AML-193 (cell line): ENCODE measurements at regions not wholly inside any gene's neighbourhood (a gene's known extent, or its start where the extent isn't known, plus 50 kb on each side); places are given as distances from the start of the nearest gene placed in this dataset.

Experiments used
- DNase-seq, 2 experiments: peaks; one replicate each; lab custom pipeline; 2025; lab: John Stamatoyannopoulos, UW

DNA sequence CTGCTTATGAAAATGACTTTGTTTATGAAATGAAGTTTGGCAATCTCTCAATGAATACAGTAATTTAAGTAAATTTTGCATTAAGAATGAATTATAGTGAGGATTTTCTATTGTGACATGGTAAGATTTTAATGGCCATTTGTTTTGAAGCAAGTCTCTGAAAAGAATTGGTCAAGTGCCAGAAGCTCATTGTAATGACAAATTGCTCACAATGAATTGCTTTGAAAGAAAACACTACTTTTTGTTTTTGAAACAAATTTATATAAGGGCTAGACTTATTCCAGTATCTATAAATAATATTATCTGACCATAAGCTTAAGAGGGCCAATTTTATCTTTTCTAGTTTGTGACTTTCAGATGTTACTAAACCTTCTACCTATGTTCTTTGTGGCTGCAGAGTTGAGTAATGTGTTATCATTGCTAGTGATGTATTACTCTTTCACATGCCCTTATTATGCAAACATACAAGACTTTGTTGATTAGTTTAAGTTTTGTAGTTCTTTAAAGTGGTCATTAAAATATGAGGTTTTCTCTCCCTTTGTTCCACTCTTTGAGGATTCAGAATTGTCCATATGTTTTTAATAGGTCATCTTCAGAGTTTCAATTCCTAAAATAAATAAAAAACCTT is 93.0 kb upstream of the ZNF608 start:
- DNase-seq: no peak

DNA sequence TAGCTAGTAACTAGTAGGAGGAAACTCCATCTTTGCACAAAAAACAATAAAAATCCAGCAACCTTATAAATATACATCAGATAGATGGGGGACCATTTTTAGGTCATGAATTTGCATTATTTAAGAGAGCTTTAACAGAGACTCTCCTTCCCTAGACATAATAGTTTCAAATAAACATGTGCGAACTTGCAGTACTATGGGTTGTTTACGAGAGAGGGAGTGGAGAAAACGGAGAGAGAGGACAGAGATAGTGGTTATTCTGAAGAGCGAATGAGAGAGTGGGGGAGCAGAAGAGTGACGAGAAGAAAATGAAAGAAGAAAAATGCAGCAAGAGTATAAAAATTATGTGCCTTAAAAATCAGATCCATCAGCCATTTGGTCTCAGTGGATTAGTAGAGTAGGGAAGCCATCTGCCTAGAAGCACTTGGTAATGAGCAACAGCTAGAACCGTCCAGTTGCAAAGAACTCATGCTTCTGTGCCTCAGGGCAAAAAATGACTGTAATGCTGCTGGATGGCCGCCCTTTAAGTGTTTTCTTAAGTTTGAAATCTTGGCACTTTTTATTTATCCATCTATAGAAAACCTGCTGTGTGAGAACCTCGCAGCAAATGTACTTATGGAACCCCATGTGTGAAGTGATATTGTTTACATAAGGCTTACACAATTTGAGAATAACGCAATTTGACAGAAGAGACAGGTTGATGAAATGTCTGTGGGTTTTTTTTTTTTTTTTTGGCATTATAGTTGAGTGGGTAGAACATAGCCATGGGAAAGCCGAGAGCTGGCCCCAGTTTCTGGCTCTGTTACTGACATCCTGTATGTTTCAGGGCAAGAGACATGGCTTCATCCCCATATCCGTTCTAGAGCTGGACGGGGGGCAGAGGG is 95.6 kb upstream of the ZNF608 start:
- DNase-seq: no peak

- DNase-seq: no peak
Measured at GRCh38 chr5:124842725-124843595, 96.5 kb upstream of the ZNF608 start.

- DNase-seq: no peak
Measured at GRCh38 chr5:124843596-124843899, 97.1 kb upstream of the ZNF608 start.

DNA sequence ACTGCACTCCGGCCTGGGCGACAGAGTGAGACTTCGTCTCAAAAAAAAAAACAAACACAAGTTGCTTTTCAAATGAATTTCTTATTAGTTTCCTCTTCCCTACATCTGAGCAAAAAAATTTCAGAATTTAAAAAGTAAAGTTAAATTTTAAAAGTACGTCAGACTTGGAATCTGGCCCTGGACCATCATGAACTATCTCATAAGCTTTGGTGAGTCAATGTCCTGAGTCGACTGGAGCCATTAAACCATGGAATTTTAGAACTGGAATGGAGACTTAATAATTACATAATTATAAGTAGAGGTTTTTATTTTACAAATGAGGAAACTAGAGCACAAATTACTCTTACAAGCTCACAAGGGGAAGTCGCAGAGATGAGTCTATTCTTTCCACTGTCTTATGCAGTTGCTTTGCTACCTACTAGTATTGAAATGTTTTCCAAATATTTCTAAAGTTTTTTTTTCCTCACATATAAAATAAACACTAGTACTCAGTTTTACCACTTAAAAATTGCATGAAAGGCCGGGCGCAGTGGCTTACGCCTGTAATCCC is 98.0 kb upstream of the ZNF608 start:
- no peak for DNase-seq

GRCh38 chr5:124847907-124848306 is 101.5 kb upstream of the ZNF608 start:
- no peak for DNase-seq

DNA sequence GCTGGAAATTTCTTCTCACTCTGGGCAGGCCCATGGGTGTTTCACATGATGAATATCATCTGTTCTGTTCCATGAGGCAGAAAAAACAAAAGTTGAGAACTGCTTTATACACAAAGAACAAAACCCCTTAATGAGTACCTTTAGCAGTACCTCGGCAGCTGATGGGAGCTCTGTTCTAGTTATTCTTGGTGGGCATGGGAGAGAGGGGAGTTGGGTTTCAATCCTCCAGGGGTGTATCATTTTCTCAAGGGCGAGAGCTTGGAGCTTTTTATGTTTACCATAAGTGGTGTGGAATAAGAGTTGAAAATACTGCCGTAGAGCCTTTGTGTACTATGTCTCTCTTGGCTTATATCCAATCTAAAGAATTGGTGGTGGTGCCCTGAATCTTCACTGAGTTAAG is 103.3 kb upstream of the ZNF608 start:
- no peak for DNase-seq

- DNase-seq: no peak
Measured at GRCh38 chr5:124856726-124857125, 110.3 kb upstream of the ZNF608 start.

DNA sequence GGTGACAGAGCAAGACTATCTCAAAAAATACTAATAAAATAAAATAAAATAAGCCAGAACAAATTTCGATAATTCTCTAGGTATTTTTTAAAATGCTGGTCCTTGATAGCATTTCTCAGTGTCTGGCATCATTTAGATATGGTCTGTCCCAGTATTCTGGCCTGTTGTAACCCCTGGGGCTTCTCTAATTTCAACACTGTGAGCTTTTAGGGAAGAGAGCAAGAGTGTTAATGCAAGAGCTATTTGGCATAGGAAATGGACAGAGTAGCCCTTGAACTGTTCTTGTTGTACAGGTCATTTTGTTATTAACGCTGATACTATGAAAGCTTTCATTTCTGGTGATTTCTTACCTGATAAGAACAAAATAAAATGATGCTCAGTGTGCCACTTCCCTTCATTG is 112.2 kb upstream of the ZNF608 start:
- no peak for DNase-seq

GRCh38 chr5:124859027-124859426 is 112.6 kb upstream of the ZNF608 start:
- DNase-seq: no peak

DNA sequence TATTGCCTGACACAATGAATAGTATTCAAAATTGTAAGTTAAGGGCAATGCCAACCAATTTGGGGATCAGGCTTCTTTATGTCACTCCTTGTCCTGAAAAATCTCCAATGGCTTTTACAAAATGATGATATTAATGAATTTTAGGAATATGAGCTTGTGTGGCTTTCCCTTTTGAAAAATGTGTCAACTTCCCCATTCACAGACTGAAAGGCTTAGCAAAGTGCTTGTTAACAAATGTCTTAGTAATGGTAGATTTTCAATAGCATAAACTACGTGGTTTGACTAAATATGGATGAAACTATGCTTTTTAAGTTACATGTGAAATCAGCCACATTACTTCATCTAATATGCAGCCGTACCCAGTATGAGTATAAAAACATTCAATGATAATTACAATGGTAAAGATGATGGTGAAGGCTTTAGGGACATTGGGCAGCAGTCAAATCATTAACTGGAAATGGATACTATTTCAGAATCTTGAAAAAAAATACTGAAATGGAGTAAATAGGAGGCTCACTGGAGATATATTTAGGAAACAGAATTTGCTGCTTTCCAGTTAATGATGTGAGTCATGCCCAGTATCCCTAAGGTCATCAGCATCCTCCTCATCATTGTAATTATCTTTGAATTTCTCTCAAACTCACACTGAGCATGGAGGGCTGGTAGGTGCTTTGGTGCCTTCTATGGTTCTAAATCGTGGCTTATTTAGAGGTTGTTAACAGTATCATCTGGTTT is 113.3 kb upstream of the ZNF608 start:
- no peak for DNase-seq

DNA sequence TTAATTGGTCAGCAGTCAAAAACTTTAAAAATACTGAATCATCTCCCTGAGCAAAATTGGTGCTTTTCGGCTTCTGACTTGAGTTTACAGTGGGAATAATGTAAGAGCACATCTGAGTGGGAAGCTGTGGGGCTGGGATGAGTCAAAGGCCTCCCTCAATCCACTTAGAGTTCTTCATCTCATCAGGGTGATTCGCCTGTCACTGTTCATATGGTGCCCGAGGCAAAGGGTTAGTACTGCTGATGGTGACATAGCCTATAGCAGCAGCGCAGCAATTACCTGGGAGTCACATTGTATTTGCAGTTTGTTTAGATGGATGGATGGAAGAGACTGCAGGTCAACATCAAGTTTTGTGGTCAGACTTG is 113.8 kb upstream of the ZNF608 start:
- DNase-seq: no peak

DNA sequence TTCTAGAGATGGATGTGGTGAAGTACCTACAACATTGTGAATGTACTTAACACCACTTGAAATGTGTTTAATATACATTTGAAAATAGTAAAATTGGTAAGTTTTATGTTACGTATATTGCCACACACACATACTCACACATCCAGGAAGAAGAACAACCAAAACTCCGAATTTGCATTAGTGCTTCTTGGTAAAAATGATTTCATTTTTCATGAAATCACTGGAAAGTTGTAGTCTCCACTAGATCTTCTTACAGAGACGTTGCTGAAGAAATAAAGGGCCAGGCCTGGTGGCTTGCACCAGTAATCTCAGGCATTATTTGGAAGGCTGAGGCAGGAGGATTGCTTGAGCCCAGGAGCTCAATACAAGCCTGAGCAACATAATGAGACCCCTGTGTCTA is 118.6 kb upstream of the ZNF608 start:
- DNase-seq: no peak

GRCh38 chr5:124865603-124866354 is 119.3 kb upstream of the ZNF608 start:
- DNase-seq: no peak

- no peak for DNase-seq
Measured at GRCh38 chr5:124866355-124867136, 120.1 kb upstream of the ZNF608 start.

DNA sequence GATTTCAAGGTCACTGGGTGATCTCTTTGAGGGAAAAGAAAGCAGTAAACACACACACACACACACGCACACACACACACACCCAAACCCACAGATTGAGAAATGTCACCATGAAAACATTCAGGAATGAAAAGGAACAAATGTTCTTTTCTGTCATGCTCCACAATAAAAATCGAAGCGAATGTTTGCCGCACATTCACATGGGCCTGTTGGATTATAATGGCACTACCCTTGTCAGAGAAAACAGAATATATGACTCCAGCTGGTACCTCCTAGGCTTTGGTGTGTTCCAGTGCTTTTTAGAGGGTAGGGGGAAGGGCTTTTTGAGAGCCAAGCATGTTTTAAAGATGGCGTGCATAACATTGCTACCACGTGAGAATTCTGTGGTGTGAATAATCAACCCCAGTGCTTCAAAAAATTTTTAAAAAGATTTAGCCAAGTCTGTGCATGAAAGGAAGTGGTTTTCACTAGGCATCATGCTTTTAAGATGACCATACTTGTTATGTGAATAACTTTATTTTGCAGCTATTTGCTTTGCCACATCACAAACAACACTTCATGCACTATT is 120.8 kb upstream of the ZNF608 start:
- no peak for DNase-seq

DNA sequence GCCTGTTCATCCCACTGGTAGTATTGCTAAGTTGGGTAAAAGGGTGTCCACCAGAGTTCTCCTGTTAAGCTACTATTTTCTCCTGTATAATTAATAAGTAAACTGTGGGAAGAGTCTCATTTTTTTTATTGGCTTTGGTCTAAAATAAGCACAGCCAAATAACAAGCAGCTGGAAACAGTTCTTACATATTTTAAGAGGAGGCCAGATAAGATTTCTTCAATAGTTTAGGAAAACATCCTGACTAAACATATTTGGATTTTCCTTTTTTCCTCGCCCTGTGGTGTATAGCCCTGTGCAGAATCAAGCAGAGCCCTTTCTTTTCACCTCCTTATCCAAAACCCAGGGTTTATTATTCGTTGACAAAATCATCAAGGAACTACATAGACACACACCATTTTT is 122.2 kb upstream of the ZNF608 start:
- DNase-seq: no peak

- DNase-seq: no peak
Measured at GRCh38 chr5:124869426-124870033, 123.1 kb upstream of the ZNF608 start.

DNA sequence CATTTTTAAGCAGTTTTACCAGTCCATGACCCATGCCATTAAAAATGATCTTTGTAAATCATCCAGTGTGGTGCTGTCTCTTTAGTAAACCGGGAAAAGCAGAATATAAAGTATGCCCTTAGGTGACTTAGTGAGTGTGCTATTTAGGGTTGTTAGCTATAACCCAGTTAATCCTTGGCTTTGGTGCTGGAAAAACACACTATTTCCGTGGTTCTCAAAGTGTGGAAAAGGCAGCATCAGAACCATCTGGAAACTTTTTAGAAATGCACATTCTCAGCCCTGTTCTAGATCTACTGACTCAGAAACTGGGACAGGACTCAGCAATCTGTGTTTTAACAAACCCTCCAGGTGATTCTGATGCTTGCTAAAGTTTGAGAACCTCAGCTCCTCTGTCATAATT is 123.6 kb upstream of the ZNF608 start:
- DNase-seq: no peak

- no peak for DNase-seq
Measured at GRCh38 chr5:124871303-124871702, 124.9 kb upstream of the ZNF608 start.
